SK-N-SH (cell line): ENCODE measurements at regions not wholly inside any gene's neighbourhood (a gene's known extent, or its start where the extent isn't known, plus 50 kb on each side); places are given as distances from the start of the nearest gene placed in this dataset.

Source experiments
- CTCF ChIP-seq: fragments of 200-600 bp; sonication (generic); IDR thresholded peaks from 2 replicates; pipeline ENCODE4 v1.6.1; 2017; ENCODE audit warnings: antibody characterized with exemption, mild to moderate bottlenecking, moderate library complexity
- EP300 ChIP-seq, 2 experiments: IDR thresholded peaks; 2 replicates each; pipeline versions ENCODE4 v1.4.0 to v1.6.1; 2012; ENCODE audit warnings: borderline replicate concordance in 1 of 2, low read depth in 1 of 2, low read length in 1 of 2
- GATA2 ChIP-seq: sonication (generic); formaldehyde crosslinking; IDR thresholded peaks from 2 replicates; pipeline ENCODE4 v1.5.0; 2020; ENCODE audit warnings: mild to moderate bottlenecking, missing genetic modification reagents
- JUND ChIP-seq: IDR thresholded peaks from 2 replicates; pipeline ENCODE4 v1.4.0; 2012
- MAX ChIP-seq: IDR thresholded peaks from 2 replicates; pipeline ENCODE4 v1.4.0; 2012; ENCODE audit warnings: low read depth
- MEF2A ChIP-seq: IDR thresholded peaks from 2 replicates; pipeline ENCODE4 v1.4.0; 2012; ENCODE audit warnings: low read depth, borderline replicate concordance
- NFIC ChIP-seq: IDR thresholded peaks from 2 replicates; pipeline ENCODE4 v1.4.0; 2012; ENCODE audit warnings: borderline replicate concordance
- NRF1 ChIP-seq: IDR thresholded peaks from 2 replicates; pipeline ENCODE4 v1.6.1; 2012; ENCODE audit warnings: low read depth, mild to moderate bottlenecking, low read length
- PBX3 ChIP-seq: IDR thresholded peaks from 2 replicates; pipeline ENCODE4; 2012
- POLR2AphosphoS5 ChIP-seq: IDR thresholded peaks from 2 replicates; pipeline ENCODE4 v1.6.1; 2012; ENCODE audit warnings: low read depth, low read length
- SMC3 ChIP-seq: IDR thresholded peaks from 2 replicates; pipeline ENCODE4 v1.6.1; 2012; ENCODE audit warnings: low read depth, low read length, improper control_type of control experiment
- TAF1 ChIP-seq: IDR thresholded peaks from 2 replicates; pipeline ENCODE4 v1.6.1; 2012; ENCODE audit warnings: low read depth, mild to moderate bottlenecking, low read length, moderate library complexity, borderline replicate concordance
- TCF12 ChIP-seq: IDR thresholded peaks from 2 replicates; pipeline ENCODE4 v1.4.0; 2012
- USF2 ChIP-seq: fragments of 150-350 bp; IDR thresholded peaks from 2 replicates; pipeline ENCODE4 v1.6.1; 2017; ENCODE audit warnings: antibody characterized with exemption, low read length, low read depth, borderline replicate concordance

- TF ChIP-seq MAX (no peak), EP300 (IDR thresholded peaks at IDR 0.05; ENCODE audit: borderline replicate concordance in 1 of 2, low read depth in 1 of 2, low read length in 1 of 2) (no peak), POLR2AphosphoS5 (no peak), USF2 (no peak), SMC3 (no peak), TAF1 (no peak), NFIC (no peak), CTCF (no peak), MEF2A (no peak), JUND (no peak), GATA2 (CRISPR knock-in tag) (no peak), PBX3 (no peak), TCF12 (no peak), NRF1 (no peak)
These were observed 83.4 kb upstream of the TOP1 start for GRCh38 chr20:40945189-40945588.
